Hepatocyte (in vitro differentiated cells): ENCODE measurements at regions not wholly inside any gene's neighbourhood (a gene's known extent, or its start where the extent isn't known, plus 50 kb on each side); places are given as distances from the start of the nearest gene placed in this dataset.

ENCODE experiments used
- EZH2 ChIP-seq: fragments of 200-600 bp; sonication (generic); IDR thresholded peaks from 2 replicates; pipeline ENCODE4 v1.6.1; 2016; ENCODE audit warnings: antibody characterized with exemption, mild to moderate bottlenecking, borderline replicate concordance
- EZH2phosphoT487 ChIP-seq: fragments of 200-600 bp; sonication (generic); IDR thresholded peaks from one replicate; pipeline ENCODE4 v1.6.1; 2018; ENCODE audit warnings: antibody characterized with exemption, mild to moderate bottlenecking, low read depth, moderate library complexity; ENCODE audit not compliant: unreplicated experiment, severe bottlenecking
- TF ChIP-seq, protein P1 (sequence below): fragments of 200-600 bp; sonication (generic); IDR thresholded peaks from 2 replicates; pipeline ENCODE4 v1.5.1; 2016; ENCODE audit warnings: antibody characterized with exemption, mild to moderate bottlenecking; ENCODE audit not compliant: poor library complexity

DNA sequence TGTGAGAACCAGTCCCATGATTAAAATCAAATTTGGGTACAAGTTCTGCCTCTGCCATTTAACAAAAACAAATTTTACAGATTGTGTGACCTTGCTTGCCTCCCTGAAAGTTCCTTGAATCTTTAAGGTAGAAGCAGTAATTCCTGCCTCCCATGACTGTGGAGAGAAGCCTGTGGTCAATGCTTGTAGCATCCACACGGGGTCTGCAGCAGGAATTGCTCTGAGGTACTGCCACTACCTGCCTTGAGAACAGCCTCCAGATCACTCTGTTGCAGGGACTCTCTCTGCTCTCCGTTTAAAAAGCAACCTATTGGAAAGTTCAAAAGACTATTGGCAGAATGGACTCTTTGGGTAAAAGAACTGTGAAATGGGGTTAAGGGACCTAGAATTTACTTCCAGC is 75.9 kb downstream of the SST start:
- TF ChIP-seq, protein P1, sequence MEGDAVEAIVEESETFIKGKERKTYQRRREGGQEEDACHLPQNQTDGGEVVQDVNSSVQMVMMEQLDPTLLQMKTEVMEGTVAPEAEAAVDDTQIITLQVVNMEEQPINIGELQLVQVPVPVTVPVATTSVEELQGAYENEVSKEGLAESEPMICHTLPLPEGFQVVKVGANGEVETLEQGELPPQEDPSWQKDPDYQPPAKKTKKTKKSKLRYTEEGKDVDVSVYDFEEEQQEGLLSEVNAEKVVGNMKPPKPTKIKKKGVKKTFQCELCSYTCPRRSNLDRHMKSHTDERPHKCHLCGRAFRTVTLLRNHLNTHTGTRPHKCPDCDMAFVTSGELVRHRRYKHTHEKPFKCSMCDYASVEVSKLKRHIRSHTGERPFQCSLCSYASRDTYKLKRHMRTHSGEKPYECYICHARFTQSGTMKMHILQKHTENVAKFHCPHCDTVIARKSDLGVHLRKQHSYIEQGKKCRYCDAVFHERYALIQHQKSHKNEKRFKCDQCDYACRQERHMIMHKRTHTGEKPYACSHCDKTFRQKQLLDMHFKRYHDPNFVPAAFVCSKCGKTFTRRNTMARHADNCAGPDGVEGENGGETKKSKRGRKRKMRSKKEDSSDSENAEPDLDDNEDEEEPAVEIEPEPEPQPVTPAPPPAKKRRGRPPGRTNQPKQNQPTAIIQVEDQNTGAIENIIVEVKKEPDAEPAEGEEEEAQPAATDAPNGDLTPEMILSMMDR: no peak
- TF ChIP-seq EZH2phosphoT487 (no peak), EZH2 (no peak)
